HL-60 (cell line): ENCODE measurements at regions not wholly inside any gene's neighbourhood (a gene's known extent, or its start where the extent isn't known, plus 50 kb on each side); places are given as distances from the start of the nearest gene placed in this dataset.

Experiments
- DNase-seq, 2 experiments: peaks; one replicate each; pipeline ENCODE4 v3.0.0-alpha.2; 2010 to 2020; ENCODE audit warnings: low read depth in 1 of 2, low spot score in 1 of 2
- H3K27ac ChIP-seq: fragments of 250-450 bp; sonication (Bioruptor Pico); replicated peaks from 2 replicates; pipeline ENCODE4 v1.5.1; 2020; ENCODE audit warnings: mild to moderate bottlenecking, moderate library complexity
- H3K27me3 ChIP-seq: fragments of 250-450 bp; sonication (Bioruptor Pico); 2 replicates; pipeline ENCODE4 v1.5.1; 2021; ENCODE audit warnings: mild to moderate bottlenecking, moderate library complexity; ENCODE audit not compliant: insufficient read depth, poor library complexity, severe bottlenecking
- H3K4me3 ChIP-seq: replicated peaks from 2 replicates; pipeline ENCODE4 v1.5.1; 2011; ENCODE audit warnings: mild to moderate bottlenecking, control low read depth, low read length; ENCODE audit not compliant: insufficient read depth
- CTCF ChIP-seq: IDR thresholded peaks from one replicate; pipeline ENCODE4 v1.5.1; 2011; ENCODE audit warnings: low read length, control low read depth, inconsistent platforms; ENCODE audit not compliant: insufficient read depth
- GABPA ChIP-seq: IDR thresholded peaks from 2 replicates; pipeline ENCODE4 v1.6.1; 2012; ENCODE audit warnings: low read depth
- POLR2AphosphoS5 ChIP-seq: IDR thresholded peaks from 2 replicates; pipeline ENCODE4 v1.6.1; 2012; ENCODE audit warnings: low read depth
- REST ChIP-seq: IDR thresholded peaks from 2 replicates; pipeline ENCODE4 v1.6.1; 2012; ENCODE audit warnings: low read depth; ENCODE audit not compliant: insufficient replicate concordance
- SPI1 ChIP-seq: IDR thresholded peaks from 2 replicates; pipeline ENCODE4 v1.6.1; 2012; ENCODE audit warnings: low read depth, mild to moderate bottlenecking, borderline replicate concordance

- DNase-seq = no peak
- no peak overlapping the region for H3K4me3 ChIP-seq
- no peaks in the 10 kb centered on the region for H3K27me3 ChIP-seq
- no peak overlapping the region for H3K27ac ChIP-seq
- TF ChIP-seq GABPA (no peak), REST (no peak), POLR2AphosphoS5 (no peak), SPI1 (no peak), CTCF (no peak)
Measured at GRCh38 chr6:163925839-163926238, 511.3 kb downstream of the QKI start.

- no peak for DNase-seq
- H3K27ac ChIP-seq = no peak overlapping the region
- TF ChIP-seq POLR2AphosphoS5 (no peak), REST (no peak), SPI1 (no peak), GABPA (no peak), CTCF (no peak)
- H3K27me3 ChIP-seq = no peaks in the 10 kb centered on the region
- no peak overlapping the region for H3K4me3 ChIP-seq
Measured at GRCh38 chr6:163923658-163924411, 509.3 kb downstream of the QKI start.

- H3K27me3 ChIP-seq = no peaks in the 10 kb centered on the region
- TF ChIP-seq GABPA = no peak
- TF ChIP-seq CTCF = no peak
- TF ChIP-seq POLR2AphosphoS5 = no peak
- no peak overlapping the region for H3K27ac ChIP-seq
- no peak for DNase-seq
- H3K4me3 ChIP-seq = no peak overlapping the region
Measured at GRCh38 chr6:163922562-163922961, 508.0 kb downstream of the QKI start.

- no peaks in the 10 kb centered on the region for H3K27me3 ChIP-seq
- H3K4me3 ChIP-seq = no peak overlapping the region
- no peak overlapping the region for H3K27ac ChIP-seq
- TF ChIP-seq GABPA (no peak), POLR2AphosphoS5 (no peak), CTCF (no peak), REST (no peak), SPI1 (no peak)
- DNase-seq = no peak
Measured at GRCh38 chr6:163919652-163920051, 505.1 kb downstream of the QKI start.
